ENCODE measurements at regions not wholly inside any gene's neighbourhood (a gene's known extent, or its start where the extent isn't known, plus 50 kb on each side); places are given as distances from the start of the nearest gene placed in this dataset.

GRCh38 chr20:54340206-54340605 is 132.3 kb downstream of the PFDN4 start:
- DNase-seq = no peak
- intact Hi-C loops (cut with DNase I; ENCODE audit: low total_unique reads) = no loop called here
- TF ChIP-seq CTCF (IDR thresholded peaks at IDR 0.05) (no peak), POLR2A (IDR thresholded peaks at IDR 0.05) (no peak)
- Histone ChIP-seq H3K27ac (no peak overlapping the region), H3K4me3 (no peak overlapping the region), H3K4me1 (no peaks in the 10 kb centered on the region), H3K27me3 (no peaks in the 10 kb centered on the region), H3K9me3 (no peaks in the 10 kb centered on the region), H3K36me3 (no peaks in the 10 kb centered on the region)

- intact Hi-C loops (cut with DNase I; ENCODE audit: low total_unique reads) = no loop called here
These were observed 132.8 kb downstream of the PFDN4 start for GRCh38 chr20:54340667-54341081.

GRCh38 chr20:54342258-54342920 is 133.0 kb upstream of the DOK5 start:
- H3K36me3 ChIP-seq = no peaks in the 10 kb centered on the region
- intact Hi-C loops (cut with DNase I; ENCODE audit: low total_unique reads) = no loop called here
- TF ChIP-seq CTCF (IDR thresholded peaks at IDR 0.05) (no peak), POLR2A (IDR thresholded peaks at IDR 0.05) (no peak)
- H3K27me3 ChIP-seq = no peaks in the 10 kb centered on the region
- H3K9me3 ChIP-seq = no peaks in the 10 kb centered on the region
- H3K4me1 ChIP-seq = no peaks in the 10 kb centered on the region
- DNase-seq = no peak
- no peak overlapping the region for H3K27ac ChIP-seq
- H3K4me3 ChIP-seq = no peak overlapping the region

More at GRCh38 chr20:54340667-54341081, 132.8 kb downstream of the PFDN4 start:
- Histone ChIP-seq H3K4me3 (no peak overlapping the region), H3K27me3 (no peaks in the 10 kb centered on the region), H3K36me3 (no peaks in the 10 kb centered on the region), H3K27ac (no peak overlapping the region), H3K9me3 (no peaks in the 10 kb centered on the region), H3K4me1 (no peaks in the 10 kb centered on the region)
- no peak for DNase-seq
- TF ChIP-seq POLR2A (IDR thresholded peaks at IDR 0.05) (no peak), CTCF (IDR thresholded peaks at IDR 0.05) (no peak)

GRCh38 chr20:54343099-54343498 is 132.3 kb upstream of the DOK5 start:
- Histone ChIP-seq H3K9me3 (no peaks in the 10 kb centered on the region), H3K36me3 (no peaks in the 10 kb centered on the region), H3K27ac (no peak overlapping the region), H3K4me3 (no peak overlapping the region), H3K4me1 (no peaks in the 10 kb centered on the region), H3K27me3 (no peaks in the 10 kb centered on the region)
- DNase-seq = no peak
- TF ChIP-seq CTCF (IDR thresholded peaks at IDR 0.05) = no peak
- no peak for TF ChIP-seq POLR2A (IDR thresholded peaks at IDR 0.05)
- intact Hi-C loops (cut with DNase I; ENCODE audit: low total_unique reads) = no loop called here

GRCh38 chr20:54343634-54344033 is 131.8 kb upstream of the DOK5 start:
- intact Hi-C loops (cut with DNase I; ENCODE audit: low total_unique reads) = no loop called here
- H3K9me3 ChIP-seq = no peaks in the 10 kb centered on the region
- H3K4me1 ChIP-seq = no peaks in the 10 kb centered on the region
- TF ChIP-seq CTCF (IDR thresholded peaks at IDR 0.05) (no peak), POLR2A (IDR thresholded peaks at IDR 0.05) (no peak)
- H3K4me3 ChIP-seq = no peak overlapping the region
- no peaks in the 10 kb centered on the region for H3K36me3 ChIP-seq
- no peak overlapping the region for H3K27ac ChIP-seq
- H3K27me3 ChIP-seq = no peaks in the 10 kb centered on the region
- DNase-seq = no peak
